Central memory CD4-positive, alpha-beta T cell (primary cell): ENCODE measurements at regions not wholly inside any gene's neighbourhood (a gene's known extent, or its start where the extent isn't known, plus 50 kb on each side); places are given as distances from the start of the nearest gene placed in this dataset.
"Not testable (repeated sequence)": the region's sequence is repeated elsewhere in the genome, so short reads cannot be mapped to it uniquely, and the experiment has no call there.

Experiments used
- DNase-seq: peaks from one replicate; pipeline ENCODE4 v3.0.0; 2022

- DNase-seq = no peak
Measured at GRCh38 chr4:12144051-12144450, 715.4 kb upstream of the HS3ST1 start.

DNA sequence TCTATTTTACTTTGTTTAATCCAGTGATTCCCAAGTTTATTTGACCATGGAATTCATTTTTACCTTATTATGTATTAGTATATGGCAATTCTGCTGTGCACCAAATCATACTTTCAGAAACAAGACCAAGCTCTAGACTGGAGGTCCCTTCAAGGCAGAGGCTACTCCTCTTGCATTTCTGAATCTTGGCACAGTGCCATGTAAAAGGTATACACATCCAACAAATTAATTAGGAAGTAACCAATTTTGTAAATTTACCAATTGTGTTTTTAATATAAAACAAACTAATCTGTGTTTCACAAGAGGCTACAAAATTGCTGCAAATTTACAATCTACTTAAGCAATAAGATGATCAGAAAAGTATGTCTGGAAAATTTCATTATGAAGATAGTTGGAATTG lies 712.2 kb upstream of the HS3ST1 start:
- DNase-seq = no peak

GRCh38 chr4:12139296-12139695 lies 710.6 kb upstream of the HS3ST1 start:
- DNase-seq = no peak

- no peak for DNase-seq
Measured at GRCh38 chr4:12138488-12138887, 709.8 kb upstream of the HS3ST1 start.

- DNase-seq = no peak
Measured at GRCh38 chr4:12137575-12137974, 708.9 kb upstream of the HS3ST1 start.

DNA sequence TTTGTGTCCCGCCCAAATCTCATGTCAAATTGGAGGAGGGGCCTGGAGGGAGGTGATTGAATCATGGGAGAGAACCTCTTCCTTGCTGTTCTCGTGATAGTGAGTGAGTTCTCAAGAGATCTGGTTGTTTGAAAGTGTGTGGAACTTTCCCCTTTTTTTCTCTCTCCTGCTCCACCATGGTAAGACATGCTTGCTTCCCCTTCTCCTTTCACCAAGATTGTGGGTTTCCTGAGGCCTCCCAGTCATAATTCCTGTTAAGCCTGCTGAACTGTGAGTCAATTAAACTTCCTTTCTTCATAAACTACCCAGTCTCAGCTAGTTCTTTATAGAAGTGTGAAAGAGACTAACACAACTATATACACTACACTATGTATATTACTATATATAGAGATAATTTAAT lies 697.8 kb upstream of the HS3ST1 start:
- no peak for DNase-seq

DNA sequence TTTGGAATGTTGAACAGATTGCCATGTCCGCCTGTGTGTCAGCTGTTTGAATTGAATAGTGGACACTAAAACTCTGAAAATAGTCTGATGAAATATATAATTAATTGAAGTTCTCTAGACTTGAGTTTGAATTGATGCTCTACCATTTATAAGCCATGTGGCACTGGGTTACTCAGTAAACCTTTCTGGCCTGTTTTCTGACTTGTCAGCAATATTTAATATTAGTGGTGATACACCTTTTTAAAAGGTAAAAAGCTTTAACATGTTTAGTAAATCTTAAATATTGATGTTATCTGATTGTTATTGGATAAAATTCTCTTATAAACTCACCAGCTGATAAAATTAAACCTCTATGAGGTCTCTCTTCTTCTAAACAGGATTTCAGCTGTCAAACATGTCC lies 695.4 kb upstream of the HS3ST1 start:
- DNase-seq = no peak

DNA sequence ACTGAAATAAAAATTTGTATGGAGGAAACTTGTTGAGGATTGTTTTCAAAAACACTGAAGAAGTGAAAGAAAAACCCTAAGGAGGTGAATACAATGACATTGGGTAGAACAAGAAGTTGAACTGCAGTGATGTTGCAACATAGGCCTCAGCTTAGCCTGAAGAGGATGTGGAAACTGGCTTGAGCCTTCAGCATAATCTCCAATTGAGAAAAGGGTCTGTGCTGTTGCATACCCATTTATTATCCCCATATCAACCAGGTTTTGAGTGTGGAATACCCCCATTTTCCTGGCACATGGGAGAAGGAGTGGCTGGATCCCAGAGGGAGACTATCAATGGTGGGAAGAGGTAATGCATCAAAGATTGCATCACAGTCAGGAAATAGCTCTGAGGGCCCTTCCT lies 695.0 kb upstream of the HS3ST1 start:
- no peak for DNase-seq

- no peak for DNase-seq
Measured at GRCh38 chr4:12122316-12122715, 693.6 kb upstream of the HS3ST1 start.

GRCh38 chr4:12120968-12121367 lies 692.3 kb upstream of the HS3ST1 start:
- DNase-seq = no peak

DNA sequence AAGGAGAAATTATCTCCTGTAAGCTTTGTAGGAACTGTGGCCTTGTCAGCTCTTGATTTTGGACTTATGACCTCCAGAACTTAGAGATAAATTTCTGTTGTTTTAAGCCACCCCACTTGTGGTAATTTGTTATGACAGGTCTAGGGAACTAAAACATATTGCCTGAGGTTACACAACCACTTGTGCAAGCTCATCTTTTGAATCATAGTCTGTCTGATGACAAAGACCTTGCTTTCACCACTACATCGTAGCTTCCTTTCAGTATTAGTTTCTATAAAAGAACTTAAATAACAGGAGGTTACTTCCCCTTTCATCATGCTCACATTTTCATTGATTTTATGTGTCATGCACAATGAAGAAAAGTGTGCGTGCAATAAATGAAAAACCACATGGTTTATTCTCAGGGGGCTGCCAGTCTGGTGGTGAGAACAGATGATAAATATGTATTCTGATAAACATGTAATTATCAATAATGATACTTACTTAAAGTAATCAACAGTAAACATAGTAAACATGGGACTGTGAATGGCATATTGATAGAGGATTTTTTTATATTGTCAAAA lies 690.0 kb upstream of the HS3ST1 start:
- no peak for DNase-seq

GRCh38 chr4:12116009-12116552 lies 687.4 kb upstream of the HS3ST1 start:
- DNase-seq = no peak

DNA sequence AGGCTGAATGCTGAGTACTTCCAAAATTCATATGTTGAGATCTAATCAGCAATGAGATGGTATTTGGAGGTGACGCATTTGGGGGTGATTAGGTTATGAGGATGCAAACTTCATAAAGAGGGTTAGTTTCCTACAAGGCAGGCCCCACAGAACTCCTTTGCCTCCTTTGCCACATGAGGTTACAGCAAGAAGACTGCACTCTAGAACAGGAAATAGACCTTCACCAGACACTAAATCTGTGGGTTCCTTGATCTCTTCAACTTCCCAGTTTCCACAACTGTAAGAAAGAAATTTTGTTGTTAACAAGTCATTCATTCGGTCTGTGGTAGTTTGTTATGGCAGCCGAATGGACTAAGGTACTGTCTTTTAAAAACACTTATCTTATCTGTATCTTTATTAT lies 681.9 kb upstream of the HS3ST1 start:
- no peak for DNase-seq

GRCh38 chr4:12109056-12109455 lies 680.4 kb upstream of the HS3ST1 start:
- DNase-seq = not testable (repeated sequence)

DNA sequence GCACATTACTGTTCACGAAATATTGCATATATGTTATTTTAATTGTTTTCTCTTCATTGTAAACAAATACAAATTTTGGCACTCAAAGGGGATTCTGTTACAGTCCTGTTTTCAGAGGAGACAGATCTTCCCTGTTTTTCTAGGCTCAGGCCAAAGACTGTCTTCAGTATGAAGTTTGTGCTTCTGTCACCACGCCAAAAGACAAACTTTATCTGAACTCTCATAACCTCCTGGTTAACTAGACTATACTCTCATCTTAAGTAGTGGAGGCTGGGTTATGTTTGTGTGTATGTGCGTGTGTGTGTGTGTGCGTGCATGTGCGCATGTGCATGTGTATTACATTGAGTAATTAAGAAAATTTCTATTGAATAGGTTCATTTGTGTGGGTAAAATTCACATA lies 676.8 kb upstream of the HS3ST1 start:
- no peak for DNase-seq

GRCh38 chr4:12089920-12090319 lies 661.2 kb upstream of the HS3ST1 start:
- not testable (repeated sequence) for DNase-seq

DNA sequence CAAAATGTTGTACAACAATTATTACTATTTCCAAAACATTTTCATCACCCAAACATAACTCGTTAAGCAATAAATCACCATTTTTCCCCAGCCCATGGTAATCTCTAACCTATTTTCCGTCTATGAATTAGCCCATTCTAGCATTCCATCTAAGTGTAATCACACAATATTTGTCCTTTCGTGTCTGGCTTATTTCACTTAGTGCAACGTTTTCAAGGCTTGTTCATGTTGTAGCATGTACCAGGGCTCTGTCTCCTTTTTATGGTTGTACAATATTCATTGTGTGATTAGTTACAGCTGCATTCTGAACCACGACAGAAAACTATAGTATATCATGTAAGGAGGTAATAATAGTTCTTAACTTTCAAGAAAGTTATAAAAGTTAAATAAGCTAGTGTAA lies 656.0 kb upstream of the HS3ST1 start:
- no peak for DNase-seq

DNA sequence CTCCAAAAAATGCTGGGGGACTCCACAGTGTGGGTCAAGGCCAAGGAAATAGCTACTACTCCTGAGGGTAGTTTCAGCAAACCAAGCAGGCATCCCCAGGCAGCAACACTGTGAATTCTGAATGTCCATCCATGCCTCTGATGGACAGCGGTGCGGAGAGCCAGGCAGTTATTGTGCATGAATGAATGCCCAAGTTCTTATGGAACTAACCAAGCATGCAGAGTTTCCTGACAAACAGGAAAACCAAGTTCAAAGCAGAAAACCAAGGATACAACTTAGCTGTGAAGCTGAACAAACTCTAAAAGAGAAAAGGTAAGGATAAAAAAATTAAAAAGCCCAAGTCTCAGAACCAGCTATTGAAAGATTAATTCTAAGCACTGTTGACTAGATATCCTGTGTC lies 642.6 kb upstream of the HS3ST1 start:
- DNase-seq = no peak

- no peak for DNase-seq
Measured at GRCh38 chr4:12053966-12054365, 625.3 kb upstream of the HS3ST1 start.

GRCh38 chr4:12053556-12053955 lies 624.9 kb upstream of the HS3ST1 start:
- no peak for DNase-seq

- DNase-seq = no peak
Measured at GRCh38 chr4:12050357-12050756, 621.7 kb upstream of the HS3ST1 start.

DNA sequence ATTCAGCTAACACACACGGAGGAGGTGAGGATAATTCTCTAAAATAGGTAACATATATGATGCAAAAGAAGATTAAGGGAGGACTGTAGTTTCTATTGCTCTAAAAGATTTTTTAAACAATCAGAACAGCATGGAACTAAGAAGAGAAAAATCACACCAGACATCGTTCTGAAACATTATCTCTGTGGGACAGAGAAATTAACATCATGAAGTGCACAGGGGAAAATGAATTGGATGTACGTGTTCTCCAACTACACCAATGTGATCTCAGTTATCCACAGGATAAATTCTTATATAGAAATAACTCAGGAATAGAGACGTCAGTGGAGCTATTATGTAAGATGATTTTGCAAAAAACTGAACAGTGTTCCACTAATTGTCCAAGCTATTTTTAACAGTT lies 614.1 kb upstream of the HS3ST1 start:
- no peak for DNase-seq

DNA sequence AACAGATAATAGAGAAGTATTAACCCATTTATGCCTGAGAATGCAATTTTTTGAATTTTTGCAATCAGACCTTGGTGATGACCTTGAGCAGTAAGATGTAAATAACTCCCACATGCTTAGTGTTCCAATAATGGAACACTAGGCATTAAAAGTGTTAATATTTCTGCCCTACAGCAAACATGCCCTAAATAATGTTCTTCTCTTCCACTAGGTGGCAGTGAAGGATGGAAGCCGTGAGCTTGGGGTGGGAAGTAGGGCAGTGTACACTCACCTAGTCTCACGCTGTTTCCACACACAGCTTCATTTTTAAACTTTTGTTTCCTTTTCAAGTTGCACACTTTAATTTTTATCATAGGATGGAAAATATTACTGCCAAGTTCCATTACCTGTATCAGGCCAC lies 613.1 kb upstream of the HS3ST1 start:
- no peak for DNase-seq

DNA sequence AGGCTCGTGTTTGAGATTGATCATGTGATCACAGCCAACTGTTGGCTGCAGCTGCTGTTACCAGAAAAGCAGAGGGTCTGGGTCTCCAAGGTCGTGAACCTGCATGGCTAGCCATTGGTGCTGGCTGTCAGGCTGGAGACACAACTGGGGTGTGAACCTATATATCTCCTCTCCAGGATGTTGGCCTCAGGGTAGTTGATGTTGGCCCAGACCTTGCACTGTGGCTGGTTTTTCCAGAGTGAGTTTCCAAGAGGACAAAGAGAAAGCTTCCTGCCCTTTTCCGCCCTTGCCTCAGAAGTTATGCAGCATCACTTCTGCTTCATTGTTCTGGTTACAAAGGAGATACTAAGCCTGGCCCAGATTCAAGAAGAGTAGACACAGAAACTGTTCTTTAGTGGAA lies 607.8 kb upstream of the HS3ST1 start:
- no peak for DNase-seq

GRCh38 chr4:12028258-12028657 lies 599.6 kb upstream of the HS3ST1 start:
- no peak for DNase-seq

DNA sequence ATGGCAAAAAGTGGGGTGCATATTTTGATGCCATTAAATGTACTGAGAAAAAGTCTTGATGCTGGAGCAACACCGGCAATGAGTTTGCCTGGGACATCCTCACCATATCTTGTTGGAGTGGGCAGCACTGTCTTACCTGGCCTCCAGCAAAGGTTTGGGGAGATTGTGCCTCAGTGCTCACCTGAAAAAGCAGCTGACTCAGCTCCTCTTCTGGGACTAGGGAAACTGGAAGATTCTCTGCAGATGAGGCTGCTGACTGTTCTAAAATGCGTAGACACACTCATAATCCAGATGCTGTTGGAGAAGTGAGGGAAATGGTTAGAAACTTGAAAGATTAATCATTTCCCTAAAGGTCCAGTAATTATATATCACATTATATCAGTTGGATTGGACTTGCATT lies 593.7 kb upstream of the HS3ST1 start:
- no peak for DNase-seq
